ENCODE measurements at regions not wholly inside any gene's neighbourhood (a gene's known extent, or its start where the extent isn't known, plus 50 kb on each side); places are given as distances from the start of the nearest gene placed in this dataset.

GRCh38 chr10:10527861-10528562 lies 489.7 kb upstream of the CELF2 start:
- Mint-ChIP-seq H3K27me3 (peaks cover 8% of the 10 kb centered on the region), H3K27ac (ENCODE audit: low read depth) (no peak overlapping the region), H3K36me3 (ENCODE audit: insufficient read depth) (no peaks in the 10 kb centered on the region), H3K4me3 (no peak overlapping the region), H3K9me3 (no peaks in the 10 kb centered on the region), H3K4me1 (no peaks in the 10 kb centered on the region)
- no peak for ATAC-seq (replicated peaks; ENCODE audit: extremely low read depth, poor library complexity, severe bottlenecking)
- DNase-seq (ENCODE audit: low spot score in 2 of 2) = no peak

GRCh38 chr10:10528563-10528910 lies 489.1 kb upstream of the CELF2 start:
- DNase-seq (ENCODE audit: low spot score in 2 of 2) = no peak
- H3K4me3 Mint-ChIP-seq = no peak overlapping the region
- H3K9me3 Mint-ChIP-seq = no peaks in the 10 kb centered on the region
- H3K36me3 Mint-ChIP-seq (ENCODE audit: insufficient read depth) = no peaks in the 10 kb centered on the region
- ATAC-seq (replicated peaks; ENCODE audit: extremely low read depth, poor library complexity, severe bottlenecking) = no peak
- no peaks in the 10 kb centered on the region for H3K4me1 Mint-ChIP-seq
- peaks cover 8% of the 10 kb centered on the region for H3K27me3 Mint-ChIP-seq
- no peak overlapping the region for H3K27ac Mint-ChIP-seq (ENCODE audit: low read depth)

- ATAC-seq (replicated peaks; ENCODE audit: extremely low read depth, poor library complexity, severe bottlenecking) (no peak), DNase-seq (ENCODE audit: low spot score in 2 of 2) (no peak)
- no peaks in the 10 kb centered on the region for H3K4me1 Mint-ChIP-seq
- H3K36me3 Mint-ChIP-seq (ENCODE audit: insufficient read depth) = no peaks in the 10 kb centered on the region
- no peak overlapping the region for H3K4me3 Mint-ChIP-seq
- no peaks in the 10 kb centered on the region for H3K27me3 Mint-ChIP-seq
- H3K9me3 Mint-ChIP-seq = no peaks in the 10 kb centered on the region
- H3K27ac Mint-ChIP-seq (ENCODE audit: low read depth) = no peak overlapping the region
Observed at GRCh38 chr10:10530313-10530712, 487.4 kb upstream of the CELF2 start.

- Mint-ChIP-seq H3K27me3 (no peaks in the 10 kb centered on the region), H3K27ac (ENCODE audit: low read depth) (no peak overlapping the region), H3K4me3 (no peak overlapping the region), H3K9me3 (no peaks in the 10 kb centered on the region), H3K36me3 (ENCODE audit: insufficient read depth) (no peaks in the 10 kb centered on the region), H3K4me1 (no peaks in the 10 kb centered on the region)
- DNase-seq (ENCODE audit: low spot score in 2 of 2) = no peak
- ATAC-seq (replicated peaks; ENCODE audit: extremely low read depth, poor library complexity, severe bottlenecking) = no peak
Observed at GRCh38 chr10:10532236-10532635, 485.4 kb upstream of the CELF2 start.

DNA sequence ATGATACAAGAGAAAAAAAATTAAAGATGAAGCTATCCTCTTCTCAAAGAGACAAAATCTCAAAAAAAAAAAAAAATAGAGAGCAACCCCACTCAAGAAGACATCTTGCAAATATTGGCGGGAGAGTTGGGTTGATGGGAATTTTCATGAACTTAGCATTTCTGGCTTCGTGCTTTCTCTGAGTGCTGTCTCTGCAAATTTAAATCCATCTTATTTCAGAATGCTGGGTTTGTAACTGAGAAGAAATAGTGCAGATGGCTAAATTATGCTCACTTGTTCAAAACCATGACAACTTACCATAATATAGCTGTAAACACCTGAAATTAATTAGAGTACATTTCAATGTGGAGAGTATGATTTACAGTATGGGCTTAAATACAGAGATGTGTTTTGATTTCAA lies 484.8 kb upstream of the CELF2 start:
- Mint-ChIP-seq H3K4me3 (no peak overlapping the region), H3K4me1 (no peaks in the 10 kb centered on the region), H3K27me3 (no peaks in the 10 kb centered on the region), H3K9me3 (no peaks in the 10 kb centered on the region), H3K36me3 (ENCODE audit: insufficient read depth) (no peaks in the 10 kb centered on the region), H3K27ac (ENCODE audit: low read depth) (no peak overlapping the region)
- DNase-seq (ENCODE audit: low spot score in 2 of 2) (no peak), ATAC-seq (replicated peaks; ENCODE audit: extremely low read depth, poor library complexity, severe bottlenecking) (no peak)

- Mint-ChIP-seq H3K4me1 (no peaks in the 10 kb centered on the region), H3K9me3 (no peaks in the 10 kb centered on the region), H3K27me3 (no peaks in the 10 kb centered on the region), H3K4me3 (no peak overlapping the region), H3K36me3 (ENCODE audit: insufficient read depth) (no peaks in the 10 kb centered on the region), H3K27ac (ENCODE audit: low read depth) (no peak overlapping the region)
- no peak for ATAC-seq (replicated peaks; ENCODE audit: extremely low read depth, poor library complexity, severe bottlenecking)
- no peak for DNase-seq (ENCODE audit: low spot score in 2 of 2)
Observed at GRCh38 chr10:10533437-10533836, 484.2 kb upstream of the CELF2 start.

DNA sequence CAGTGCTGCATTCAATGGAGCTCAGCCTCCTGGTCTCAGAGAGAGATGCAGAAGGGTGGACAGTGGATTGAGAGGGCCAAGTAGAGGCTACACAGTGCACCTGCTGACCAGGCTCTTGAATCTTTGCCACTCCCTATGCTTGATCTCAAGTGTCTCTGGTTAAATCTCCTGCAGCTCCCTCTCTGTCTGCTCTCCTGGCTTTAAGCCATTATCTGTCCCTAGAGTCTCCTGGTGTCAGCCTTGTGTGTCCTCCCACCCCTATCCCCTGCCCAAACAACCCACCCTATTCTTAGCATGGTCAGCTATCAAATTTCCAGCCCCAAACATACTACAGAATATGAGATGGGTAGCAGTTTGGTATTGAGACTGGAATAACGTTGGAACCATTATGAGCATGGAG lies 479.3 kb upstream of the CELF2 start:
- no peak for ATAC-seq (replicated peaks; ENCODE audit: extremely low read depth, poor library complexity, severe bottlenecking)
- H3K36me3 Mint-ChIP-seq (ENCODE audit: insufficient read depth) = no peaks in the 10 kb centered on the region

GRCh38 chr10:10540398-10540797 lies 477.3 kb upstream of the CELF2 start:
- H3K27ac Mint-ChIP-seq (ENCODE audit: low read depth) = no peak overlapping the region
- H3K9me3 Mint-ChIP-seq = no peaks in the 10 kb centered on the region
- no peak for DNase-seq (ENCODE audit: low spot score in 2 of 2)
- H3K4me3 Mint-ChIP-seq = no peak overlapping the region
- H3K4me1 Mint-ChIP-seq = no peaks in the 10 kb centered on the region
- H3K36me3 Mint-ChIP-seq (ENCODE audit: insufficient read depth) = no peaks in the 10 kb centered on the region
- H3K27me3 Mint-ChIP-seq = no peaks in the 10 kb centered on the region
- ATAC-seq (replicated peaks; ENCODE audit: extremely low read depth, poor library complexity, severe bottlenecking) = no peak

More for the DNA sequence above, 479.3 kb upstream of the CELF2 start:
- DNase-seq (ENCODE audit: low spot score in 2 of 2) = no peak
- Mint-ChIP-seq H3K4me1 (no peaks in the 10 kb centered on the region), H3K27me3 (no peaks in the 10 kb centered on the region), H3K4me3 (no peak overlapping the region), H3K27ac (ENCODE audit: low read depth) (no peak overlapping the region), H3K9me3 (no peaks in the 10 kb centered on the region)

DNA sequence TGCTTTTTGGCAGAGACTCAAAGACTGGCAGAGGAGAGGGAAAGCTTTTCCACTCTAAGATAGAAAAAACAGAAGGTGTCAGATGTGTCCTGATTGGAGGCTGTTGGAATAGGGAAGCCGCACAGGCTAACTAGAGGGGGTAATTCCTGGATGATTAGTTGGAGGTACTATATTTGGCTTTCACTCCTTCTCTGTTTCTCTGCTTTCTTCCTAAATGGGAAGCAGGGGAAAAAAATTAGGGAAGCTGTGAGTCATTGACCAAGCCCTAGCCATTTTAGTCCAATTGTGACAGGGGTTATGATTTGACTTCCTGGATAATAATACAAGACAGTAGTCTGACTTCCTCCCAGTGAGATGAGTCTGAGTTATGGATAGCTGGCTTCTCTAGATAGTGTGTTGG lies 475.2 kb upstream of the CELF2 start:
- Mint-ChIP-seq H3K36me3 (ENCODE audit: insufficient read depth) (no peaks in the 10 kb centered on the region), H3K4me3 (no peak overlapping the region), H3K9me3 (no peaks in the 10 kb centered on the region), H3K27me3 (no peaks in the 10 kb centered on the region), H3K27ac (ENCODE audit: low read depth) (no peak overlapping the region), H3K4me1 (no peaks in the 10 kb centered on the region)
- ATAC-seq (replicated peaks; ENCODE audit: extremely low read depth, poor library complexity, severe bottlenecking) (no peak), DNase-seq (ENCODE audit: low spot score in 2 of 2) (no peak)

GRCh38 chr10:10544890-10545289 lies 472.8 kb upstream of the CELF2 start:
- Mint-ChIP-seq H3K27ac (ENCODE audit: low read depth) (no peak overlapping the region), H3K4me3 (no peak overlapping the region), H3K36me3 (ENCODE audit: insufficient read depth) (no peaks in the 10 kb centered on the region), H3K9me3 (peaks cover 5% of the 10 kb centered on the region), H3K4me1 (no peaks in the 10 kb centered on the region), H3K27me3 (no peaks in the 10 kb centered on the region)
- ATAC-seq (replicated peaks; ENCODE audit: extremely low read depth, poor library complexity, severe bottlenecking) = no peak
- no peak for DNase-seq (ENCODE audit: low spot score in 2 of 2)

- peaks cover 5% of the 10 kb centered on the region for H3K9me3 Mint-ChIP-seq
- H3K36me3 Mint-ChIP-seq (ENCODE audit: insufficient read depth) = no peaks in the 10 kb centered on the region
- H3K27me3 Mint-ChIP-seq = no peaks in the 10 kb centered on the region
- no peak overlapping the region for H3K4me3 Mint-ChIP-seq
- no peak for ATAC-seq (replicated peaks; ENCODE audit: extremely low read depth, poor library complexity, severe bottlenecking)
- H3K27ac Mint-ChIP-seq (ENCODE audit: low read depth) = no peak overlapping the region
- DNase-seq (ENCODE audit: low spot score in 2 of 2) = no peak
- H3K4me1 Mint-ChIP-seq = no peaks in the 10 kb centered on the region
Observed at GRCh38 chr10:10545771-10546170, 471.9 kb upstream of the CELF2 start.

- H3K4me1 Mint-ChIP-seq = no peaks in the 10 kb centered on the region
- no peak overlapping the region for H3K4me3 Mint-ChIP-seq
- no peaks in the 10 kb centered on the region for H3K36me3 Mint-ChIP-seq (ENCODE audit: insufficient read depth)
- ATAC-seq (replicated peaks; ENCODE audit: extremely low read depth, poor library complexity, severe bottlenecking) = no peak
- H3K9me3 Mint-ChIP-seq = peaks cover 5% of the 10 kb centered on the region
- H3K27ac Mint-ChIP-seq (ENCODE audit: low read depth) = no peak overlapping the region
- DNase-seq (ENCODE audit: low spot score in 2 of 2) = no peak
- no peaks in the 10 kb centered on the region for H3K27me3 Mint-ChIP-seq
Observed at GRCh38 chr10:10551596-10552301, 465.9 kb upstream of the CELF2 start.

DNA sequence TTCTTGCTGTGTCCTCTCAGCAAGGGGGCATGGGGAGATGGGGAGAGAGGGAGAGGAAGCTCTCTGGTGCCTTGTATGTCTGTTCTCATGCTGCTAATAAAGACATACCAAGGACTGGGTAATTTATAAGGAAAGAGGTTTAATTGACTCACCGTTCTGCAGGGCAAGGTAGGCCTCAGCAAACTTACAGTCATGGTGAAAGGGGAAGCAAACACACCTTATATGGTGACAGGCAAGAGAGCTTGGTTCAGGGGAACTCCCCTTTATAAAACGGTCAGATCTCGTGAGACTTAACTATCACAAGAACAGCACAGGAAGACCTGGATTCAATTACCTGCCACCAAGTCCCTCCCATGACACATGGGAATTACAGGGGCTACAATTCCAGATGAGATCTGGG lies 464.7 kb upstream of the CELF2 start:
- Mint-ChIP-seq H3K9me3 (peaks cover 4% of the 10 kb centered on the region), H3K27ac (ENCODE audit: low read depth) (no peak overlapping the region), H3K27me3 (no peaks in the 10 kb centered on the region), H3K4me3 (no peak overlapping the region), H3K36me3 (ENCODE audit: insufficient read depth) (no peaks in the 10 kb centered on the region), H3K4me1 (no peaks in the 10 kb centered on the region)
- DNase-seq (ENCODE audit: low spot score in 2 of 2) (no peak), ATAC-seq (replicated peaks; ENCODE audit: extremely low read depth, poor library complexity, severe bottlenecking) (no peak)
